HCT116 (cell line): ENCODE measurements at regions not wholly inside any gene's neighbourhood (a gene's known extent, or its start where the extent isn't known, plus 50 kb on each side); places are given as distances from the start of the nearest gene placed in this dataset.

Experiments used
- ATAC-seq: fragments of 200-7000 bp; cut with Tn5 transposase; 2 replicates; pipeline ENCODE4 v1.9.1; 2020; ENCODE audit warnings: mild to moderate bottlenecking, moderate library complexity
- BruUV-seq: library from RNA; stranded (reverse); fragments of 400-500 nt; replicated peaks from 2 replicates; lab custom pipeline; 2021; lab: Mats Ljungman, UMichigan
- CTCF ChIA-PET: fragments of 300-600 bp; sonication (Branson Sonifier 250); formaldehyde crosslinking; loops from one replicate; lab custom pipeline; 2021; ENCODE audit warnings: antibody characterized with exemption; lab: Charles Lee
- POLR2A ChIA-PET: fragments of 300-600, 350-600 bp; sonication (Branson Sonifier 250); formaldehyde crosslinking; loops from one replicate; lab custom pipeline; 2021; ENCODE audit warnings: antibody characterized with exemption; lab: Charles Lee
- RAD21 ChIA-PET, 2 experiments: fragments of 300-600 bp; sonication (Branson Sonifier 250); formaldehyde crosslinking; loops; one replicate each; lab custom pipeline; 2023; ENCODE audit warnings: low total read pairs in 2 of 2; ENCODE audit not compliant: uncharacterized antibody in 2 of 2, unreplicated experiment in 2 of 2, low non-redundant PET in 1 of 2; lab: Charles Lee
- DNase-seq: peaks from one replicate; pipeline ENCODE4 v3.0.0-alpha.2; 2010; ENCODE audit warnings: low read depth, low spot score
- H2AFZ ChIP-seq: fragments of 200-600 bp; shearing (Covaris generic), sonication (generic); 2 replicates; pipeline ENCODE4 v1.6.1; 2017; ENCODE audit warnings: low read depth, mixed run types, mixed read lengths, antibody characterized with exemption, low read length; ENCODE audit not compliant: poor library complexity, severe bottlenecking
- H3K27ac ChIP-seq: 2 replicates; pipeline ENCODE4 v1.5.1; 2012; ENCODE audit warnings: low read depth, low read length
- H3K27me3 ChIP-seq: fragments of 200-600 bp; sonication (generic); 2 replicates; pipeline ENCODE4 v1.6.1; 2016; ENCODE audit warnings: mixed run types, low read length, mixed read lengths; ENCODE audit not compliant: insufficient read depth
- H3K36me3 ChIP-seq, 2 experiments: fragments of 200-500 bp in 1 of 2; fragments of 200-600 bp in 1 of 2; sonication (Bioruptor generic) in 1 of 2; sonication (generic) in 1 of 2; 2 replicates each; pipeline versions ENCODE4 v1.5.1 to v1.6.1; 2014 to 2016; ENCODE audit warnings: low read length in 2 of 2, inconsistent platforms in 1 of 2, mixed read lengths in 1 of 2, mixed run types in 1 of 2; ENCODE audit not compliant: insufficient read depth in 2 of 2, control insufficient read depth in 1 of 2
- H3K4me1 ChIP-seq, 2 experiments: fragments of 200-600 bp in 1 of 2; sonication (generic) in 1 of 2; 2 replicates each; pipeline versions ENCODE4 v1.5.1 to v1.6.1; 2012 to 2017; ENCODE audit warnings: low read length in 2 of 2, inconsistent platforms in 1 of 2, mild to moderate bottlenecking in 1 of 2, mixed read lengths in 1 of 2, mixed run types in 1 of 2, moderate library complexity in 1 of 2; ENCODE audit not compliant: insufficient read depth in 2 of 2, control insufficient read depth in 1 of 2
- H3K4me2 ChIP-seq: fragments of 200-600 bp; sonication (generic); 2 replicates; pipeline ENCODE4 v1.6.1; 2017; ENCODE audit warnings: mixed run types, low read length, mixed read lengths
- H3K4me3 ChIP-seq, 2 experiments: fragments of 200-600 bp in 1 of 2; sonication (generic) in 1 of 2; replicated peaks in 1 of 2; 2 replicates each; pipeline ENCODE4 v1.5.1; 2011 to 2016; ENCODE audit warnings: low read length in 2 of 2, control low read depth in 1 of 2, low read depth in 1 of 2, mild to moderate bottlenecking in 1 of 2, mixed read lengths in 1 of 2, mixed run types in 1 of 2
- H3K79me2 ChIP-seq: fragments of 200-600 bp; sonication (generic); 2 replicates; pipeline ENCODE4 v1.6.1; 2017; ENCODE audit warnings: mild to moderate bottlenecking, mixed run types, low read length, moderate library complexity, mixed read lengths; ENCODE audit not compliant: insufficient read depth
- H3K9ac ChIP-seq: fragments of 200-600 bp; sonication (generic); 2 replicates; pipeline ENCODE4 v1.6.1; 2016; ENCODE audit warnings: low read length, mixed read lengths
- H3K9me2 ChIP-seq: fragments of 200-600 bp; sonication (generic), shearing (Covaris generic); 2 replicates; pipeline ENCODE4 v1.6.1; 2017; ENCODE audit warnings: mixed run types, mild to moderate bottlenecking, moderate library complexity; ENCODE audit not compliant: insufficient read depth
- H3K9me3 ChIP-seq, 2 experiments: fragments of 200-500 bp in 1 of 2; fragments of 200-600 bp in 1 of 2; sonication (Bioruptor generic) in 1 of 2; sonication (generic) in 1 of 2; 2 replicates each; pipeline ENCODE4 v1.6.1; 2014 to 2017; ENCODE audit warnings: low read length in 2 of 2, mixed read lengths in 2 of 2, inconsistent platforms in 1 of 2, low read depth in 1 of 2, mild to moderate bottlenecking in 1 of 2, mixed run types in 1 of 2, moderate library complexity in 1 of 2; ENCODE audit not compliant: control insufficient read depth in 1 of 2, insufficient read depth in 1 of 2
- H4K20me1 ChIP-seq: fragments of 200-600 bp; sonication (generic), shearing (Covaris generic); 2 replicates; pipeline ENCODE4 v1.6.1; 2017; ENCODE audit warnings: mixed run types, mild to moderate bottlenecking, moderate library complexity; ENCODE audit not compliant: insufficient read depth
- CTCF ChIP-seq, 3 experiments: fragments of 200-600 bp in 1 of 3; sonication (generic) in 1 of 3; IDR thresholded peaks in 2 of 3; conservative IDR thresholded peaks in 1 of 3; 2 replicates each; pipeline ENCODE4 v1.5.1; 2012 to 2017; ENCODE audit warnings: low read depth in 2 of 3, low read length in 2 of 3, antibody characterized with exemption in 1 of 3, borderline replicate concordance in 1 of 3, control low read depth in 1 of 3, mild to moderate bottlenecking in 1 of 3, mixed read lengths in 1 of 3, mixed run types in 1 of 3, moderate library complexity in 1 of 3; ENCODE audit not compliant: insufficient read depth in 1 of 3
- ELF1 ChIP-seq: IDR thresholded peaks from 2 replicates; pipeline ENCODE4 v1.6.1; 2012; ENCODE audit warnings: low read depth, borderline replicate concordance
- FOSL1 ChIP-seq: IDR thresholded peaks from 2 replicates; pipeline ENCODE4 v1.6.1; 2012; ENCODE audit warnings: low read depth
- JUND ChIP-seq: IDR thresholded peaks from 2 replicates; pipeline ENCODE4 v1.6.1; 2012
- RAD21 ChIP-seq: IDR thresholded peaks from 2 replicates; pipeline ENCODE4 v1.6.1; 2012; ENCODE audit warnings: low read depth, mild to moderate bottlenecking
- REST ChIP-seq: IDR thresholded peaks from 2 replicates; pipeline ENCODE4 v1.6.1; 2012; ENCODE audit warnings: low read depth
- YY1 ChIP-seq: IDR thresholded peaks from 2 replicates; pipeline ENCODE4 v1.6.1; 2011; ENCODE audit warnings: low read length, low read depth, moderate library complexity, mild to moderate bottlenecking; ENCODE audit not compliant: insufficient replicate concordance; ENCODE audit errors: extremely low read depth
- ZNF274 ChIP-seq: fragments of 200-500 bp; sonication (Bioruptor generic); IDR thresholded peaks from 2 replicates; pipeline ENCODE4 v1.6.1; 2014; ENCODE audit warnings: mild to moderate bottlenecking, low read depth, low read length, inconsistent platforms
- intact Hi-C: fragments of 100-400 bp; cut with micrococcal nuclease; formaldehyde crosslinking; loops from 2 replicates; pipeline ENCODE4 v1.10.0; 2022

- Histone ChIP-seq H3K9me3 (no peaks in the 10 kb centered on the region), H3K9me2 (no peaks in the 10 kb centered on the region), H3K79me2 (no peaks in the 10 kb centered on the region), H3K9ac (no peak overlapping the region), H3K4me2 (no peak overlapping the region), H2AFZ (no peak overlapping the region), H3K4me1 (no peaks in the 10 kb centered on the region), H3K4me3 (no peak overlapping the region), H3K36me3 (no peaks in the 10 kb centered on the region), H3K27ac (no peak overlapping the region), H3K27me3 (no peaks in the 10 kb centered on the region), H4K20me1 (no peaks in the 10 kb centered on the region)
- TF ChIP-seq YY1 (no peak), RAD21 (no peak)
- ATAC-seq (no peak), DNase-seq (no peak)
- no TSS peak for BruUV-seq
- ChIA-PET POLR2A (no interaction called here), RAD21 (no interaction called here), CTCF (no interaction called here)
- intact Hi-C loops, result no loop called here
Measured at GRCh38 chr5:5721881-5722280, 299.4 kb downstream of the ICE1 start.

GRCh38 chr5:5719292-5719691 is 296.8 kb downstream of the ICE1 start:
- intact Hi-C loops, result no loop called here
- RAD21 ChIA-PET, result no interaction called here
- no peaks in the 10 kb centered on the region for H3K27me3 ChIP-seq

More at GRCh38 chr5:5719292-5719691, 296.8 kb downstream of the ICE1 start:
- H3K9ac ChIP-seq, result no peak overlapping the region
- H3K9me3 ChIP-seq, result no peaks in the 10 kb centered on the region
- H2AFZ ChIP-seq, result no peak overlapping the region
- H3K4me3 ChIP-seq, result no peak overlapping the region
- no peaks in the 10 kb centered on the region for H3K9me2 ChIP-seq
- H3K4me1 ChIP-seq, result no peaks in the 10 kb centered on the region
- DNase-seq (no peak), ATAC-seq (no peak)
- ChIA-PET CTCF (no interaction called here), POLR2A (no interaction called here)
- no peaks in the 10 kb centered on the region for H3K36me3 ChIP-seq
- TF ChIP-seq JUND, result no peak
- TF ChIP-seq YY1, result no peak
- TF ChIP-seq CTCF (IDR thresholded peaks at IDR 0.05 in 2 of 3, conservative IDR thresholded peaks at IDR 0.05 in 1 of 3; ENCODE audit: borderline replicate concordance in 1 of 3, insufficient read depth in 1 of 3, low read depth in 2 of 3, low read length in 2 of 3), result no peak
- TF ChIP-seq ELF1, result no peak
- TF ChIP-seq REST, result no peak
- TF ChIP-seq ZNF274, result no peak
- no peak for TF ChIP-seq FOSL1
- H3K4me2 ChIP-seq, result no peak overlapping the region
- no peaks in the 10 kb centered on the region for H4K20me1 ChIP-seq
- BruUV-seq, result no TSS peak
- H3K79me2 ChIP-seq, result no peaks in the 10 kb centered on the region
- H3K27ac ChIP-seq, result no peak overlapping the region
